22Rv1 (cell line): ENCODE measurements at regions not wholly inside any gene's neighbourhood (a gene's known extent, or its start where the extent isn't known, plus 50 kb on each side); places are given as distances from the start of the nearest gene placed in this dataset.

Experiments used
- H3K27ac ChIP-seq: fragments of 450-650 bp; 2 replicates; pipeline ENCODE4 v1.5.1; 2017
- CTCF ChIP-seq: fragments of 450-650 bp; IDR thresholded peaks from 2 replicates; pipeline ENCODE4 v1.5.1; 2017; ENCODE audit warnings: mild to moderate bottlenecking
- ZFX ChIP-seq: fragments of 450-650 bp; IDR thresholded peaks from 2 replicates; pipeline ENCODE4 v1.6.1; 2017; ENCODE audit warnings: antibody characterized with exemption, borderline replicate concordance

GRCh38 chr2:38216886-38217285, 140.9 kb upstream of the CYP1B1 start:
- no peak overlapping the region for H3K27ac ChIP-seq

GRCh38 chr2:38215993-38216392, 140.0 kb upstream of the CYP1B1 start:
- TF ChIP-seq ZFX (no peak), CTCF (no peak)
- H3K27ac ChIP-seq, result no peak overlapping the region

More at GRCh38 chr2:38216886-38217285, 140.9 kb upstream of the CYP1B1 start:
- no peak for TF ChIP-seq CTCF
- TF ChIP-seq ZFX, result no peak

DNA sequence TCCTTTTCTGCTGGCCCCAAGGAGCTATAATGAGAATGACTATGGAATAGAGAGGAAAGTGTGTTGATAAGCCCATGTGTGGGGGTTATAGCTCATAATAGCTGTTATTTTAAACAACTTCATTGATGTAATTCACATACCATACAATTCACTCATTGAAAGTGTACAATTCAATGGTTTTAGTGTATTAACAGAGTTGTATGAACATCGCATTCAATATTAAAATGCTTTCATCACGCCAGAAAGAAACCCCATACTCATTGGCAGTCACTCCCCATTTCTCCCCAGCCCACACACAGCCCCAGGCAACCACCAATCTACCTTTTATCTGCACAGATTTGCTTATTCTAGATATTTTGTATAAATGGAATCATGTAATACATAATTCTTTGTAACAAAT, 139.6 kb upstream of the CYP1B1 start:
- TF ChIP-seq CTCF (no peak), ZFX (no peak)
- peak overlapping the region; percentile 16; the same call in 1 of the 2 replicates for H3K27ac ChIP-seq

DNA sequence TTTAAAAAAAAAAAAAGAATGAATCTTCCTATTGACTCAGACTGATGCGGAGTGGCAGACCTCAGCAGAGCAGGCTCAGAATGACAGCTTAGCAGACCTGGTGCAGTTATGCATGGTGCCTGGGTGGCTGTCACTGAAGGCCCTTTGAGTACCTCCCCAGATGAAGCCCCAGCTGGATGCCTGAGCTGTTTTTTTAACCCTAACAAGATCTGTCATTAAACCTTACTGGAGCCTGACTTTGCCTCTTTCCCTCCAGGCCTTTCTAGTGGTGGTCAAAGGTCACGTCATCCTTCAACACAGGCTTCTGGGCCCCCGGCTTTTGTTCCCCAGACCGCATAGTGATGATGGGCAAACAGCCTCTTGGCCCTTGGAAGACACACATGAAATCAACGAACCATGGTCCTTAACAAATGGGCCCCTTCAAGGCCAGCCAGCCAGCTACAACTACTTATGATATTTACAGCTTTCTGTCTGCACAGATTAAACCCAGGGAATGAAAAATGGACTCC, 138.3 kb upstream of the CYP1B1 start:
- TF ChIP-seq CTCF (no peak), ZFX (no peak)
- H3K27ac ChIP-seq, result no peak overlapping the region; the same call in 1 of the 2 replicates

DNA sequence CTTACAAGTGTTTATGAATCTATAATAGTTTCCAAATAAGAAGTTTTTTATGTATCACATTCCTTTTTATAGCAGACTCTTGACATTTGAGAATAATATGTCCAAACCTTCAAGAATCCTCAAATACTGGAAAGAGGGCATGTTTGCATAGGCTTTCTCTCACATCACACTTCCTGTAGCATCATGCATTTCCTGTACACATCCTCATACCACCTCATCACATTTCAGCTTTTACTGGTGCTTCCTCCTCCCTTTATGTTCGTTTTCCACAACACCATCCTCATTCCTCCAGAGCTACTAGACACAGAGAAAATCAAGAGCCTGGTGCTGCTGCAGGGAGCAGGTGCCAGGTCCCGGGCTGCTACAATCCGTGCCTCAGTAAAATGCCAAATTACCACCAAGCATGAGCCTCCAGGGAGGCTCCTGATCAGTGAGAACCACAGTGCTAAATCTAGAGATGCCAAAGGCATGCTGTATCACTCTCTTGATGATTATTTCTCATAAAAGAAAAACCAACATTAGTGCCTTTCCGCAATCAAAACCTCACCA, 137.7 kb upstream of the CYP1B1 start:
- TF ChIP-seq CTCF (no peak), ZFX (no peak)
- H3K27ac ChIP-seq, result no peak overlapping the region; the same call in 1 of the 2 replicates

DNA sequence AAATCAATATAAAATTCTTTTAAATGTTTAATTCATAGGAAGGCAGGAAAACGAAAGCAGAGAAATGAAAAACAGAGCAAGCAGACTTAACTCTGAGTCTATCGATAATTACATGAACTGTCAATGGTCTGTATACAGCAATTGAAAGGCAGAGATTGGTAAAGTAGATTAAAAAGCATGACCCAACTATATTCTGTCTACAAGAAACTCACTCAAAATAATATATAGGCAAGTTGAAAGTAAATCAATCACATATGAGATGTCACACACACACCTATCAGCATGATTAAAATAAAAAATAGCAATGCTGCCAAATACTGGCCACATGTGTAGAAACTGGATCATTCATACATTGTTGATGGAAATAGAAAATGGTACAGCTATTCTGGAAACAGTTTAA, 136.4 kb upstream of the CYP1B1 start:
- TF ChIP-seq ZFX, result no peak
- TF ChIP-seq CTCF, result no peak
- no peak overlapping the region for H3K27ac ChIP-seq

- TF ChIP-seq CTCF (no peak), ZFX (no peak)
- H3K27ac ChIP-seq, result no peak overlapping the region
Measured at GRCh38 chr2:38207168-38207567, 131.2 kb upstream of the CYP1B1 start.
